ENCODE measurements at regions not wholly inside any gene's neighbourhood (a gene's known extent, or its start where the extent isn't known, plus 50 kb on each side); places are given as distances from the start of the nearest gene placed in this dataset.

DNA sequence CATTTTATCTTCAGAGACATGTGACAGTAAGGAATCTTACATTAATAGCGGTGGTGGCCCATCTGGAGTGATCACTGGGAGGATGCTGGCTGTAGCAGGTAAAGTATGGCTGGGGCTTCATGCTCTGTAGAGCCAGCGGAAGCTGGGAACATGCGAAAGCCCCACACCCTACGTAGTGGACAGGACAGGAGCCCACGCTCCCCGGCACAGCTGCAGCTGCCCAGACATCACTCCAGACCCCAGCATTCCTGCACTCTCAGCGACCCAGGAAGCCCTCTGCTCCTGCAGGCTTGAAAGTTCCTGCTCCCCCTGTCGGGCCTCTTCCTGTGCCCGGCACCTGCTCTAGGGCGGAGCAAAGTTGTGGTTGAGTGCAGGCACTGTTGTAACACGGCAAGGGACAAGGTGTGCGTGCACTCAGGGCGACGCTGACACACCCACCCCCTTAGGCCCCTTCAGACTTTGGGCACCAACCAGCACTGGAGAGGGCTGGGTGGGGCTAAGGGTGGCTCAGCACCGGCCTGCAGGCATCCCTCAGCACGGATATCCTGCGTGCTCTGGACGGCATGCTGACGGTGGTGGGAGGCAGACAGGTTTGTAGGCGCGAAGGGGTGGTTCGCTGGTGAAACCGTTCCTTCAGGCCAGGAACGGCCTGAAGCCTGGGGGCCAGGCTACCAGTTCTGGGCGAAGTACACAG lies 568.3 kb downstream of the FSCB start:
- Histone ChIP-seq H3K9me3 (replicated peaks; ENCODE audit: control insufficient read depth, insufficient read depth, low read length) (peaks cover 2% of the 10 kb centered on the region), H3K4me1 (ENCODE audit: control insufficient read depth, extremely low read depth, insufficient read depth, low read length) (no peaks in the 10 kb centered on the region), H3K27me3 (ENCODE audit: control insufficient read depth in 2 of 2, insufficient read depth in 2 of 2, low read length in 2 of 2) (no peaks in the 10 kb centered on the region), H3K9me1 (replicated peaks; ENCODE audit: control insufficient read depth, extremely low read depth, insufficient read depth, low read length) (no peaks in the 10 kb centered on the region), H3K36me3 (ENCODE audit: control insufficient read depth in 2 of 2, extremely low read depth in 1 of 2, insufficient read depth in 2 of 2, low read length in 2 of 2) (no peaks in the 10 kb centered on the region), H3K9ac (replicated peaks; ENCODE audit: extremely low read depth, insufficient read depth, low read length) (no peak overlapping the region), H3K4me3 (replicated peaks in 1 of 3; ENCODE audit: insufficient read depth in 1 of 3, low read depth in 1 of 3, low read length in 3 of 3) (no peak overlapping the region), H4K20me1 (replicated peaks; ENCODE audit: control insufficient read depth, extremely low read depth, insufficient read depth, low read length) (no peaks in the 10 kb centered on the region), H3K79me2 (ENCODE audit: control insufficient read depth, insufficient read depth, low read length) (no peaks in the 10 kb centered on the region), H2AFZ (ENCODE audit: low read depth, low read length) (no peak overlapping the region), H3K4me2 (ENCODE audit: insufficient read depth, low read length) (no peak overlapping the region), H3K27ac (ENCODE audit: insufficient read depth, low read depth, low read length) (no peak overlapping the region)
- intact Hi-C loops (cut with micrococcal nuclease), result no loop called here
- dilution Hi-C loops (cut with MboI; ENCODE audit: extremely low pct_ligation_motif_present, low sequenced_read_pairs), result no loop called here
- no TSS peak for BruUV-seq (replicated peaks)
- ChIA-PET POLR2A (no interaction called here), CTCF (no interaction called here)
- DNase-seq (ENCODE audit: low read depth, low spot score) (no peak), FAIRE-seq (no peak)
- TF ChIP-seq, protein P1, sequence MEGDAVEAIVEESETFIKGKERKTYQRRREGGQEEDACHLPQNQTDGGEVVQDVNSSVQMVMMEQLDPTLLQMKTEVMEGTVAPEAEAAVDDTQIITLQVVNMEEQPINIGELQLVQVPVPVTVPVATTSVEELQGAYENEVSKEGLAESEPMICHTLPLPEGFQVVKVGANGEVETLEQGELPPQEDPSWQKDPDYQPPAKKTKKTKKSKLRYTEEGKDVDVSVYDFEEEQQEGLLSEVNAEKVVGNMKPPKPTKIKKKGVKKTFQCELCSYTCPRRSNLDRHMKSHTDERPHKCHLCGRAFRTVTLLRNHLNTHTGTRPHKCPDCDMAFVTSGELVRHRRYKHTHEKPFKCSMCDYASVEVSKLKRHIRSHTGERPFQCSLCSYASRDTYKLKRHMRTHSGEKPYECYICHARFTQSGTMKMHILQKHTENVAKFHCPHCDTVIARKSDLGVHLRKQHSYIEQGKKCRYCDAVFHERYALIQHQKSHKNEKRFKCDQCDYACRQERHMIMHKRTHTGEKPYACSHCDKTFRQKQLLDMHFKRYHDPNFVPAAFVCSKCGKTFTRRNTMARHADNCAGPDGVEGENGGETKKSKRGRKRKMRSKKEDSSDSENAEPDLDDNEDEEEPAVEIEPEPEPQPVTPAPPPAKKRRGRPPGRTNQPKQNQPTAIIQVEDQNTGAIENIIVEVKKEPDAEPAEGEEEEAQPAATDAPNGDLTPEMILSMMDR (IDR thresholded peaks at IDR 0.05; ENCODE audit: extremely low read depth in 1 of 2, insufficient read depth in 1 of 2, low read depth in 1 of 2, low read length in 2 of 2), result no peak
- TF ChIP-seq GATA2 (IDR thresholded peaks at IDR 0.05; ENCODE audit: insufficient read depth, insufficient read length, low read depth, low read length) (no peak), MYC (IDR thresholded peaks at IDR 0.05; ENCODE audit: low read depth, low read length) (no peak), FOS (IDR thresholded peaks at IDR 0.05; ENCODE audit: borderline replicate concordance, insufficient read depth, low read length) (no peak), EZH2 (IDR thresholded peaks at IDR 0.05; ENCODE audit: borderline replicate concordance, low read depth, low read length, severe bottlenecking) (no peak), POLR2AphosphoS5 (IDR thresholded peaks at IDR 0.05; ENCODE audit: insufficient read depth, low read depth, low read length) (no peak)

Data from endothelial cell of umbilical vein (primary cell).